HG03025 (cell line): ENCODE measurements at regions not wholly inside any gene's neighbourhood (a gene's known extent, or its start where the extent isn't known, plus 50 kb on each side); places are given as distances from the start of the nearest gene placed in this dataset.

Experiments
- ATAC-seq: cut with Tn5 transposase; IDR thresholded peaks from one replicate; pipeline ENCODE4 v1.9.1; 2021; ENCODE audit warnings: mild to moderate bottlenecking, moderate library complexity; ENCODE audit not compliant: unreplicated experiment, low FRiP score

DNA sequence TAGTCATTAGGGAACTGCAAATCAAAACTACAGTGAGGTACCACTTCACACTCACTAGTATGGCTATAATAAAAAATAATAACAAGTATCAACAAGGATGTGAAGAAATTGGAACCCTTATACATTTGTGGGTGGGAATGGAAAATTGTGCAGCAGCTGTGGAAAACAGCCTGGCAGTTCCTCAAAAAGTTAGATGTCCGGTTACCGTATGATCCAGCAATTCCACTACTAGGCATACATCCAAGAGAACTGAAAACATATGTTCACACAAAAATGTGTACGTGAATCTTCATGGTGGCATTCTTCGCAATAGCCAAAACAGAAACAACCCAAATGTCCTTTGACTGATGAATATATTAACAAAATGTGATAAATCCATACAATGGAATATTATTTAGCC, 187.9 kb upstream of the LYSMD4 start:
- no peak for ATAC-seq

DNA sequence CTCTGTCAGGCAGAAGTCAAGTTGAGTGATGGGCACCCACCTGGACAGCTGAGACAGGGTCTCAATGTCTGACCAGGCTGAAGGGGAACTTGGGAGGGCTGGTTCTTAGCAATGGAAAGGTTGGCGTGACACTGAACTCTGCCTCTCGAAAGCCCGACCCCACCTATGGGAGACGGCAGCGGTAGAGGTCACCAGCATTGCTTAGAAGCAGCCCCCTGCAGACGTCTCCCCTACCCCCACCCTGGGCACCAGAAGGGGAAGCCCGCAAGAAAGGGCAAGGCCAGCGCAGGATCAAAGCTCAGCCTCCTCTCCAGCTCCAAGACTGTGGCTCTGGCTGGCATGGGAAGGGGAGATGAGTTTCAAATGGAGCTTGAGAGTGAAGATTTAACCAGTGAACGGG, 184.8 kb upstream of the LYSMD4 start:
- ATAC-seq = no peak

DNA sequence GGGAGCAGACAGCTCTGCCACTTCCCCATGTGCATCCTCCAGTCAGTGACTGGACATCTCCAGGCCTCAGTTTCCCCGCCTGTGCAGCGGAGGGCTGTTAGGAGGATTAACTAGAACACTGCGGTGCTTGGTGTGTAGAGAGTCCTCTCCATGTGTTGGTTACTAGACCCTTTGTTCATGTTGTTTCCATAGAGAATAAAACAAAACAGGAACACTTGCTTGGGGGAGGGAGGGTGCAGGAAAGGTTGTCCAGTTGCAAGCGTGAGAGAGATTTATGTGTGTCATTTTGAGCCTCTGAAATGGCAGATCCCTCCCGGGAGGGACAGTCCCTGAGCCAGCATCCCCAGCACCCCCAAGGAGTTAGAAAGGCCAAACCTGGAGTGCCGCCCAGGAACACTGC, 184.0 kb upstream of the LYSMD4 start:
- no peak for ATAC-seq

DNA sequence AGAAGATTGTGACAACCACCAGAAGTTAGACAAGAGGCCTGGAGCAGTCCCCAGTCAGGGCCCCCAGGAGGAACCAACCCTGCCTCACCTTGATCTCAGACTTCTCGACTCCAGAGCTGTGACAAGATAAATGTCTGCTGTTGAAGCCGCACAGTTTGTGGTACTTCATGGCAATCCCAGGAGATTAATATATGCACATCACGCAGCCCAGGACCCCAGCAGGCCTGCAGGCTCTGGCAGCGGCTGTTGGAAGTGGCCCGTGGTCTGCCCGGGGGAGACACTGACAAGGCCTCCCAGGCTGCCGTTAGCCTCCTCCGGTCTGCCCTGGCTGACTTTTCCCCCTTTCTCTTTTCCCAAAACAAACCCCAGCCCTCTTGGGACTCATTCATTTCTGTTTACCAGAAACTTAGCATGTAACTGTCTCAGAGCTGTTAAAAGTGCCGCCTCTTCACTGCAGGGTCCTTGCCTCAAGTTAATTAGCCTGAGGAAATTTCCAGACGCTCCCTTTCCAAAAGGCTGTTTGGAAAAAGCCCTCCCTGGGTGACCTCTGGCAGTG, 183.5 kb upstream of the LYSMD4 start:
- ATAC-seq = no peak

DNA sequence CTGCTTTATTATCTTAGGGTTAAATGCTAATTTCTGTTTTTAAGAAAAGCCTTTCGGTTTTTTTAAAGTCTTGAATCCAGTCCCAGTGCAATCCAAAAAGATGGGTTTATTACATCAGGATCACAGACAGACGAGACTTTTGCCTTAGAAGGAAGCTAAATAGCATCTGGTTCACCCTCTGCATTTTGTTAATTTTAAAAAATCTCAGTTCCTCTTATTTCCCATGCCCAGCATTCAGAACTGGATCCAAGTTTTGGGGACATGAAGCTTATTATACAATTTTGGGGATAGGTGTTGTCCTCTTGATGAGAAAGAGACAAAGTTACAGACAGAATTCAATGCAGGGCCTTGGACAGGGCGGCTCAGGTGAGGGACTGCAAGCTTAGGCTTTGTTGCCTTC, 181.5 kb upstream of the LYSMD4 start:
- no peak for ATAC-seq

DNA sequence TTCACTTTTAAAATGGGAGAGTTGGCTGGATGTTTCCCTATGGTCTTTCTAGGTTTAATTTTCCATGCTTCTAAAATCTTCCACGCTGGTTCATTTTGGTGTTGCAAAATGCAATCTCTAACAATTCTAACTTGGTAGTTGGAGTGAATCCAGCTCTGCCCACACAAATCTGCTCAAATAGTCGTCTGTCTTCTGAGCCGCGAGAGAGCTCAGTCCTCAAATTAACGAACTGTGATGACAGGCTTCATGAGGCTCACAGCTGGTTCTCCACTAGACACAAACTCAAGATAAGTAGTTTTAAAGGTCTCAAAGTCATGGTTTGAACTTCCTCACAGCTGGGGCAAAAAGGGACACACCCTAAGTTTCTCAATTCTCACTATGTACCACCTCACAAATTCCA, 178.6 kb upstream of the LYSMD4 start:
- ATAC-seq = no peak

DNA sequence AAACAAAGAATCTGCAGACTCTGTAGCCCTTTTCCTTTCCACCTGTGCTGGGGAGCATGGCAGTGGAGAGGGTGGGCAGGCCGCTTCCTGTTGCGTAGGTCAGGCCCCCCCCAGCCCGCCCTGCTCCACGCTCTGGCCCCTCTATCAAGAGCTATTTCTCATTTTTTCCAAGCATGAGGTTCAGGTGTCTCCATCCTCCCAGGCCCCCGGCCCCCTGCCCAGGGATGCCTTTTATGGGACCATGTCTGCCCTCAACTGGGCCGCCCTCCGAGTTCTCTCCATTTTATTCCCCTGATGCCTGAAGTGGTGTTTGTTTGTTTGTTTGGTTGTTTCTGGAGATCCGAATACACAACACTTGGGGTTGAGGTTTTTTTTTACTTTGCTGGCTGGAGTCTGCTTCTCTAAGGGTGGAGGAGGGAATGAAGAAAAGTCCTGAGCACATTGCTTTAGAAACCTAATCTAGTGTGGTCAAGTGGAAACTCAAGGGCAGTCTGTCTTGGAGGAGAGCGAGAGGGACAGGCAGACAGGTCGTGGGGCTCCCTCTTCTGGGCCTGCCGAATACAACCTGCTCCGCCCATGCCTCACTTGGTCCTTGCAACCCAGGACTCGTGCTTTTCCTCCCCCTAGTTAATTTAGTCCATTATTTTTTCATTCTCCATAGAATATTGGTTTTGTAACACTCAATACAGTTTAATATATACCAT, 176.5 kb upstream of the LYSMD4 start:
- ATAC-seq = no peak

DNA sequence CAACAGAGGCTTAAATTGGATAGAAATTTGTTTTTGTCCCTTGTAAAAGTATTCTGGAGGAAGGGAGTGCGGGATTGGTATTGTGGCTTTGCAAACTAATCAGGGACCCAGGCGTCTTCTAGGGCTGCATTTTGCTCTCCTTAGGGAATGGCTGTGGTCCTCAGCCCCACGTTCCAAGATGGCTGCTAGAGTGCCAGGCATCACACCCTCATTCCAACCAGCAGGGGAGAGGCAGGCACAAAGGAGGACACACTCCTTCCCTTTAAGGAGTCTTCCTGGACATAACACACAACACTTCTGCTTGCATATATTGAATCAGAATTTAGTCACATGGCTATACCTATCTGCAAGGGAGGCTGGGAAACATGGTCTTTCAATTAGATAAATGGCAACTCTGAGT, 174.5 kb upstream of the LYSMD4 start:
- ATAC-seq = no peak

DNA sequence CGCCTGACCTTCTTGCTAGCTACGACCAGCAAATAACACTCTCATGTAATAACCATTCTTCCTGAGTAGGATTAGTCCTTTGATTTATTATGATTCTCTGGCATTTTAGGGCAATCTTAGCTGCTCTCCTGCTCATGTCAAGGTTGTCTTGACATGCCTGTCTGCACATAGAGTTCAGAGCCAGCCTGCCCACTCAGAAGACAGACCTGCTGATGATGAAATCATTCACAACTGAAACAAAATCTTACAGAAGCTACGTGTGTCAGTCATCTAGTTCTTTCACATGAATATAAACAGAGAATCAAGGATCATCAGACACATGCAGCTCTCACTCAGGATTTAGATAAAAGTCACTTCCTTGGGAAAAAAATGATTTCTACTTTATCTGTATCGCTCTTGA, 173.6 kb upstream of the LYSMD4 start:
- ATAC-seq = no peak

DNA sequence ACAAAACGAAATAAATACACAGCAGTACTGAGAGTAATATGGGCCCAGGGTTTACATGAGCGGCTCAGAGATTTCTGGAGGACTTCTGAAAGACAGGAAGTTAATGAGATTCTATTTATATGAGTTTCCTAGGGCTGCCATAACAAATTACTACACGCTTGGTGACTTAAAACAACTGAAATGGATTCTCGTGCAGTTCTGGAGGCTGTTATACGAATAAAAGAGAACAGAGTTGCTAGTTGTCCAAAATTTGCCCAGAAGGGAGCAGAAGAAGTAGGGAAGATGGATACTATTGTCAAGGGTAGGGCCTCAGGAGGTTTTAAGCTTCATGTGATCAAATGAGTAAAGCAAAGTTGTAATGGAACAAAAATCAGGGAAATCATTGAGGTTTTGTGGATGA, 173.1 kb upstream of the LYSMD4 start:
- no peak for ATAC-seq

DNA sequence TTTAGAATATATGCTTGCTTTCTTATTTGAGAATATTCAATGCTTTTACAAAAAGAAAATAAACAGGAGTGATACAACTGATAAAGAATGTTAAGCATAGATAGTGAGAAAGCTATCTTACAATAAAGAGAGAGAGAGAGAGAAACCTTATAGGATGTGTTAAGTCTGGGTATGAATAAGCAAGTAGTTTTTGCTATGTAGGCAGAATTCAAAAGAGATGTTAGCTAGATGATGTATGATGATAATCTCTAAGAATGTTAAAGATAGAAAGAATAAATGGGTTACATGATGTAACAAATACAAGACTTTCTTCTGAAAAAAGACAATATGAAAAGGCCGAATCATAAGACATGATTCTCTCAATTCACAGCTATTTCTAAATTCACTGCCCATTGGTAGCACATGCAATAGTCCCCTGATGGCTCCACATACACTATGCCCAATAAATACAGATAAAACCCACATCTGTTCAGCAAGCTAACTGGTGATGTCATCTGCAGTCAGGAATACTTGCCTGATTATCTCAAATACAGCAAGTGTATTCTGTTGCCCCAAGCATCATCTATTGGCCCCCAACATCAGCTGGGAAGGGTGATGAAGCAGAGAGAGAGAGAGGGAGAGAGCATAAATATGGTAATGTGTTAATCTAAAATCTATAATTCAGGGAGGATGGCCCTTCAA, 169.2 kb upstream of the LYSMD4 start:
- ATAC-seq = no peak

DNA sequence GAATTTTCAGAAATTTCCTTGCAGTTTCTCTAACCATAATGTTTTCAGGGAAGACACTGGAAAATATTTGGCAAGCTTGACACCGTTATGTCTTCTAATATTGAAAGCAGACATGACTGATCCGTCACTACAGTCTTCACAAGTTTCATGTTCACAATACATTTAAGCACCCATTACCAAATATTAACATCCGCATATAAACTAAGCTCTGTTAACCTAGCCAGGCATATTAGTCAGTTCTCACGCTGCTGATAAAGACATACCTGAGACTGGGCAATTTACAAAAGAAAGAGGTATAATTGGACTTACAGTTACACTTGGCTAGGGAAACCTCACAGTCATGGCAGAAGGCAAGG, 162.7 kb upstream of the LYSMD4 start:
- ATAC-seq = peak; percentile 33

DNA sequence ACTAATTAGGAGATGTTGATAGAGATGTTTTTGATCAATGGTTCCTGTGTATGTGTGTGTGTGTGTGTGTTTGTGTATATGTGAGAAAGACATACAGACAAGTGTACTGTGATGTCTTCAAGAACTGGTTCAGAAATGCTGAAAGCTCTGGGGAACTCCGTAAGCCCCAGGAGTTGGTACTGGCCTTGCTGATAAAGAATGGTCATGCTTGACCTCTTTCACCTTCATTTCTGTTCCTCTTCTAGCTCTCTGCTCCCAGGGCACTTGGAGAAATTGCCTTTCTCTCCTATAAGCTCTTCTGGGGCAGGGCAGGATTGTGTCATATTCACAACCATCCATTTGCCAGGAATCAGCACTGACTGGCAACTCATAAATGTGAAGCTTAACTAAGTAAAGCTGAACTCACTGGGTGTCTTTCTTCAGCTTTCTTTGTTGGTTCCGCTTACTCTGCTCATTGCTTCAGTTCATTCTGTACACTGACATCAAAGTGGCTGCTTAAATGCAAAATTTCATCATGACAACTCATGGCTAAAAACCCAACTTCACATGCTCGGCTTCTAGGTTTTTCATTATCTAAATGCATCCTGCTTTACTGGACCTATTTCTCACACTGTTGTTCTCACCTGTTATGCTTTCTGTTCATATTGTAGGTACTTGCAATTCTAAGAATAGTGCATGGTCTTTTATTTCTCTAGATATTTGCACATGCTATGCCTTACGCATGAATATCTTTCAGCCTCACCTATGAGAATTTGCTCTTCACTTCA, 162.1 kb upstream of the LYSMD4 start:
- ATAC-seq = peak; percentile 72

DNA sequence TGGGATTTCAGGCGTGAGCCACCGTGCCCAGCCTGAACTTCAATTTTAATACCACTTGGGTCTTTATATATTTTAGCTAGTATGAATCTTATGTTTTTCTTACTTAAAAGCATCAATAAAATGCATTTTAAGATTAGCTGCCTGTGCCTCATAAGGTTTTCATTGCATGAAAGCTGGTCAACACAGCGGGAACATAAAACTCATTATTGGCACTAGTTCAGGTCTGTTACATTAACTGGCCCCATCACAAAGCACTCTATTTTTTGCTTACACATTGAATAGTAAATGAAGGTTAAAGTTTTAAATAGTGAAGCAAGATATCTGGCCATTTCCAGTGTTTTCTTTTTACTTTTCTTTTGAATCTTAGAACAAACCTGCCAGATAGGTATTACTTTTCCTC, 145.6 kb upstream of the LYSMD4 start:
- no peak for ATAC-seq

DNA sequence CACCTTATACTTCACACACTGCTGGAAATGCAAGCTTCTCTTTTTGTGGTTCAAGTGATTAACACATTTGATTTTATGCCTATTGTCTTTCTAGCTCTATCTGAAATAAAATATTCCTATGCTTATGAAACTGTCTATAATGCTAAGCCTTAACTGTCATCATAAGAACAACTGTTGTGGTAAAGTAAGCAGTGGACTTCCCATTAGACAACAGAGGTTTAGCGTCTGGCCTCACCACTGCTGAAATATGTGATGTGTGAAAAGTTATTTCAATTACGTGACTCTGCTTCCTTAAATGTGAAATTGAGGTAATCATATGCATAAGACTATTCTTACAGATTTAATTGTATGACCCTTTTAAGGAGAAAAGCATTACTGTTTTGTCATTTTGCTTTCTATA, 140.2 kb upstream of the LYSMD4 start:
- ATAC-seq = no peak

DNA sequence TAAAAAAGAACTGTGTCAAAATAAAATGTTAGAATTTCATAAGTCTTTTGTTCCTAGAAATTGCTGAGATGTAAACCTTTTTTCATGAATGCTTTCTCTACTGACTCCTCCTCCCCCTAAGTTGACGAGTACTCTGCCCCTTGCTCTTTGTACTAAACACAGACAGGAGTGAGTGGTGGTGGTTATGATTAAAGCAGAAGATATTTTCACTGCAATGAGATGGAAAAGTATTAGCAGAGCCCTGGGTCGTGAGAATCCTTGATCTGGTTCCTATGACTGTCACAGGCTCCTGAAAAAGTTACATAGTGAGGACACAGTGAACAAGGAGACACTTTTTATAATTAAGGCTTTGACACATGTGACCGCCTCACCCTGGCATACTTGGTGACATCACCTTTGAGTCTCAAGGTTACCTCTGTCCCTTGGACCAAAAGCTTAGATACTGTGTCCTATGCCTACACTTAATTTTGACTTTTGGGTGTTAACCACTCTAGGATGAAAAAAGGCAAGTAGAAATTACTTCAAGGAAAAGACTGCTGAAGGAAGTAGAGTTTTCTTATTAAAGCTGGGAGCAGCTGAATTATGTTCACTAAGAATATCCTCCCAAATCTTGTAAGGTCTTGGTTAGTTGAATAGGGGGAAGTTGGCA, 130.4 kb upstream of the LYSMD4 start:
- ATAC-seq = no peak

DNA sequence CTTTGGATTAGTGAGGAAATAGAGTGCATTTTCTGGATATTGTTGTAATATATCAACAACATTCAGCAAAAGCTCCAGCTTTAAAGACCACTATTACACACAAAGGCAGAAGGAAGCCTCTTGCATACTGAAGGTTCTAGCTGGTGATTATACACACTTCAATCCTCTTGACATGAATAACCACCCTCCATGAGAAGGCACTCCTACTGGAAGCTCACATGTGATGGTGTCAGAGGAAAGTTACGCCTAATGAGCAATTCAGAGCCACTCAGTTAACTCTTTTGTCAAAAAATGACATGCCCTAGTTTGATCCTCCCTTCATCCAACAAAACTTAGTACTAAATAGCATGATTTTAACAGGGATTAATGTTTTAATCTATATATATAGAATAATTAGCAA, 124.6 kb upstream of the LYSMD4 start:
- no peak for ATAC-seq

DNA sequence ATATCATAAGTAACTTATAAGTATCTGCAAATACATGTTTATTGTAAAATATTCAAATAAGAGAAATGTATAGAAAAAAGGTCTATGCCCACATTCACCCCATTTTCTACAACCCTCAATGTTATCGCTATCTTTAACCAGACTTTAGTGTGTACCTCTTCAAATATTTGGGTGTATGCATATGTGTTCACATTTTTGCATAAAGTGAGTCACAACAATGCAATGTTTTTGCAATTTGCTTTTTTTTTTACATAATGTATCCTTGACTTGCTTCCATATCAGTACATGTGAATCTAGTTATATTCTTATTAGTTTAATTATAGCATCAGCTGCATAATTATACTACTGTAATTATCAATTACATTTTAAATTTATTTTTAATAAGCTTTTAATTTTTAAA, 117.3 kb upstream of the LYSMD4 start:
- ATAC-seq = no peak

DNA sequence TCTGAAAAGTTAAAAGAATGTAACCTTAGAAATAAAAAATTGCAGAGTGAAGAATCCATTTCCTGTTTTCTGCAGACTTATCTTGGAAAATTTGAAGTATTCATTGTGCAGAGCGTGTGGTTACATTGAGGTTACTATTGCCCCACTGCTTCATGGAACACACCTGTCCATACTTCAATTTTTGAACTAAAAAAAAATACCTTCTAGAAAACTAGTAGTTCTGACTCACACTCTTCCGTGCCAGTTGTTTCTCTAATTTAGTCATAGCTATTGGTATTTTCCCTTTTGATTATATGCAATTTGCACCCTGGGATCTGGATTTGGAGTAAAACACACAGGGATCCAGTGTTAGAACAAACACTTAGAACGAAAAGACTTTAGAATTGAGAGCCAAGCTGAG, 111.8 kb upstream of the LYSMD4 start:
- no peak for ATAC-seq

DNA sequence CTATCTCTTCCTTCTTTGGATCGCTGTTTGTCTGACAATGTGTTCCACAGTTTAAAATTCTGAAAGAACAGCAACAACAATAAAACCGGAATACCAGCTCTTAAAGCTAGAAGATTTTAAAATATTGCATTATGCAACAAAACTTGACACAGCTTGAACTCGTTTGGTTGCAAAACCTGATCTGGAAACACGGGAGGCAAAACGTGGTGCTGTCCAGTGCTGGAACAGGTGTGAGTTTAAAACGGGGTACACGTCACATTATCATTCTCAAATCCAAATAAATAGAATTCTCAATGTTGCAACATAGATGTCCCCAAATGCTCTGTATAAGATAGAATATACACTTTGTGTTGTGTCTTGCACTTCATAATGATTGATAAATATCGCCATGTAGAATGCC, 110.9 kb upstream of the LYSMD4 start:
- no peak for ATAC-seq

DNA sequence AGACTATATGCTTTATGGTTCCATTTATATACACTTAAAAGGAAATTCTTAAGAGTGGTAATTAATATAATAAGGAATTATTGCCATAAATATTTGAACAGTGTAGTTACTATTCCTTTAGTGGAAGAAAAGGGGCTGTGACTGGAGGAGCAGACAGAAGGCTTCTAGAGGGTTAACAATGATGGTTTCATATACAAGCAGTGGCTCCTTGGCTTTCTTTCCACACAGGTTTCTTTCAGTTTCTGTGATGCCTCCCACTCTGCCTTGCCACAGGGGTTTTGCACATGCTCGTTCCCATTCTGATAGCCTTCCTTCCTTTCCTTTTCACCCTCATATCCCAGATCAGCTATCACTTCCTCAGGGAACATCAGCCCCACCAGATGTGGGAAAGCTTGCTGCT, 108.8 kb upstream of the LYSMD4 start:
- ATAC-seq = no peak
